H1 (cell line): ENCODE measurements at regions not wholly inside any gene's neighbourhood (a gene's known extent, or its start where the extent isn't known, plus 50 kb on each side); places are given as distances from the start of the nearest gene placed in this dataset.

ENCODE experiments used
- POLR2AphosphoS5 ChIP-seq: IDR thresholded peaks from 2 replicates; pipeline ENCODE4 v1.6.1; 2011; ENCODE audit warnings: low read depth, low read length
- YY1 ChIP-seq: IDR thresholded peaks from 2 replicates; pipeline ENCODE4 v1.6.1; 2011; ENCODE audit warnings: low read depth, mild to moderate bottlenecking, low read length
- TF ChIP-seq, protein P1 (sequence below): IDR thresholded peaks from 2 replicates; pipeline ENCODE4 v1.6.1; 2012; ENCODE audit warnings: low read length, inconsistent platforms
- TF ChIP-seq, protein P2 (sequence below), 3 experiments: IDR thresholded peaks; 1 replicate in 2 of 3; 2 replicates in 1 of 3; pipeline versions ENCODE4 v1.5.1 to v1.6.1; 2011; ENCODE audit warnings: low read length in 3 of 3, mild to moderate bottlenecking in 3 of 3, inconsistent platforms in 2 of 3, low read depth in 1 of 3, moderate library complexity in 1 of 3; ENCODE audit not compliant: insufficient read depth in 1 of 3; ENCODE audit errors: control extremely low read depth in 1 of 3
- TF ChIP-seq, protein P3 (sequence below): IDR thresholded peaks from 2 replicates; pipeline ENCODE4 v1.6.1; 2012; ENCODE audit warnings: inconsistent platforms

DNA sequence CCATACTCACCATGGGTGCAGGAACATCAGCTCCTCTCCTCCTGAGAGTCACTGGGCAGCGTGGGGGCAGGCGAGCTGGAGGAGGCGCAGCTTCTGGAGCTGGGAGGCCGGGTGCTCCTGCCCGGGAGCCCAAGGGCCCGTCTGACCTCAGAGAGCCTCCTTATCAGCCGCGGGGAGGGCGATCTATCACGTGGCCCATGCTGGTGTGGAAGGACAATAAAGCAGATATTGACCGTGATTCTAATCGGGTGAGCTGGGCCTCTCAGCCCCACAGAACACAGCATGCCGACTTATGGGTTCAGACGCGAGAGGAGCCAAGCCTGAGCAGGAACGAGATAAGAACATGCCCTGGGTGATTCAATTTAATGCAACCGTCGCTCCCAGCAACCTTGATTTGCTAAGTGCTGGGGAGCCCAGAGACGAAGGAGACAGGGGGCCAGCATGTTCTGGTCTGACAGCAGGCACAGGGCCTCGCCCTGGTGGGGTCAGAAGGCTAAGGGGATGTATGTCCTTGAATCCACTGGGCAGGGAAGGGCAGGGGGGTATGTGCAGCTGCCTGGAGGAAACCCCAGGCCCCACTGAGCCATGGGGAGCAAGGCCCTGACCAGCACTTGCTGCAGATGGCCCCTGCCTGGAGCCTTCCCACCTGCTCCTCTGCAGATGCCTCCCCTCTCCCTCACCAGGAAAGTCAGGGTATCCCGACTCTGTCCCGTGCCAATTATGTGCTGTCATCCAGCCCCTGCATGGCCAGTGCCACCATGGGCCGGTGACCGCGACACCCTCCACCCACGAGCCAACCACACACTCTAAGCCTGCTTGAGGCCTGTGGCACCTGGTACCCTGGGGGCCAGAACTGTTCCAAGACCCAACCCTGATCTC lies 95.3 kb upstream of the RET start:
- TF ChIP-seq, protein P1, sequence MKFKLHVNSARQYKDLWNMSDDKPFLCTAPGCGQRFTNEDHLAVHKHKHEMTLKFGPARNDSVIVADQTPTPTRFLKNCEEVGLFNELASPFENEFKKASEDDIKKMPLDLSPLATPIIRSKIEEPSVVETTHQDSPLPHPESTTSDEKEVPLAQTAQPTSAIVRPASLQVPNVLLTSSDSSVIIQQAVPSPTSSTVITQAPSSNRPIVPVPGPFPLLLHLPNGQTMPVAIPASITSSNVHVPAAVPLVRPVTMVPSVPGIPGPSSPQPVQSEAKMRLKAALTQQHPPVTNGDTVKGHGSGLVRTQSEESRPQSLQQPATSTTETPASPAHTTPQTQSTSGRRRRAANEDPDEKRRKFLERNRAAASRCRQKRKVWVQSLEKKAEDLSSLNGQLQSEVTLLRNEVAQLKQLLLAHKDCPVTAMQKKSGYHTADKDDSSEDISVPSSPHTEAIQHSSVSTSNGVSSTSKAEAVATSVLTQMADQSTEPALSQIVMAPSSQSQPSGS = no peak
- TF ChIP-seq, protein P2, sequence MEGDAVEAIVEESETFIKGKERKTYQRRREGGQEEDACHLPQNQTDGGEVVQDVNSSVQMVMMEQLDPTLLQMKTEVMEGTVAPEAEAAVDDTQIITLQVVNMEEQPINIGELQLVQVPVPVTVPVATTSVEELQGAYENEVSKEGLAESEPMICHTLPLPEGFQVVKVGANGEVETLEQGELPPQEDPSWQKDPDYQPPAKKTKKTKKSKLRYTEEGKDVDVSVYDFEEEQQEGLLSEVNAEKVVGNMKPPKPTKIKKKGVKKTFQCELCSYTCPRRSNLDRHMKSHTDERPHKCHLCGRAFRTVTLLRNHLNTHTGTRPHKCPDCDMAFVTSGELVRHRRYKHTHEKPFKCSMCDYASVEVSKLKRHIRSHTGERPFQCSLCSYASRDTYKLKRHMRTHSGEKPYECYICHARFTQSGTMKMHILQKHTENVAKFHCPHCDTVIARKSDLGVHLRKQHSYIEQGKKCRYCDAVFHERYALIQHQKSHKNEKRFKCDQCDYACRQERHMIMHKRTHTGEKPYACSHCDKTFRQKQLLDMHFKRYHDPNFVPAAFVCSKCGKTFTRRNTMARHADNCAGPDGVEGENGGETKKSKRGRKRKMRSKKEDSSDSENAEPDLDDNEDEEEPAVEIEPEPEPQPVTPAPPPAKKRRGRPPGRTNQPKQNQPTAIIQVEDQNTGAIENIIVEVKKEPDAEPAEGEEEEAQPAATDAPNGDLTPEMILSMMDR (IDR thresholded peaks at IDR 0.05; ENCODE audit: control extremely low read depth in 1 of 3, insufficient read depth in 1 of 3, low read depth in 1 of 3, low read length in 3 of 3) = no peak
- TF ChIP-seq POLR2AphosphoS5 = no peak
- TF ChIP-seq YY1 = no peak
- TF ChIP-seq, protein P3, sequence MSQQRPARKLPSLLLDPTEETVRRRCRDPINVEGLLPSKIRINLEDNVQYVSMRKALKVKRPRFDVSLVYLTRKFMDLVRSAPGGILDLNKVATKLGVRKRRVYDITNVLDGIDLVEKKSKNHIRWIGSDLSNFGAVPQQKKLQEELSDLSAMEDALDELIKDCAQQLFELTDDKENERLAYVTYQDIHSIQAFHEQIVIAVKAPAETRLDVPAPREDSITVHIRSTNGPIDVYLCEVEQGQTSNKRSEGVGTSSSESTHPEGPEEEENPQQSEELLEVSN = no peak
